Activated CD4-positive, alpha-beta T cell treated with anti-CD3 and anti-CD28 coated beads, Interleukin-2, amount 50 U/mL, for 1 hour (primary cell): ENCODE measurements at regions not wholly inside any gene's neighbourhood (a gene's known extent, or its start where the extent isn't known, plus 50 kb on each side); places are given as distances from the start of the nearest gene placed in this dataset.
"Not testable (repeated sequence)": the region's sequence is repeated elsewhere in the genome, so short reads cannot be mapped to it uniquely, and the experiment has no call there.

ENCODE experiments used
- DNase-seq: peaks from one replicate; pipeline ENCODE4 v3.0.0-alpha.2; 2020

- no peak for DNase-seq
Observed at GRCh38 chr16:52234626-52235025, 312.3 kb downstream of the TOX3 start.

GRCh38 chr16:52229471-52229870 lies 317.5 kb downstream of the TOX3 start:
- DNase-seq, result no peak

- no peak for DNase-seq
Observed at GRCh38 chr16:52227851-52228250, 319.1 kb downstream of the TOX3 start.

GRCh38 chr16:52212841-52213240 lies 334.1 kb downstream of the TOX3 start:
- no peak for DNase-seq

- DNase-seq, result no peak
Observed at GRCh38 chr16:52209227-52209626, 337.7 kb downstream of the TOX3 start.

GRCh38 chr16:52203096-52203495 lies 343.8 kb downstream of the TOX3 start:
- no peak for DNase-seq

- DNase-seq, result no peak
Observed at GRCh38 chr16:52193441-52193840, 353.5 kb downstream of the TOX3 start.

GRCh38 chr16:52191531-52192134 lies 355.3 kb downstream of the TOX3 start:
- peak; percentile 31 for DNase-seq

- no peak for DNase-seq
Observed at GRCh38 chr16:52184336-52184735, 362.6 kb downstream of the TOX3 start.

- no peak for DNase-seq
Observed at GRCh38 chr16:52182840-52183239, 364.1 kb downstream of the TOX3 start.

GRCh38 chr16:52174168-52174567 lies 372.8 kb downstream of the TOX3 start:
- no peak for DNase-seq

GRCh38 chr16:52171481-52171880 lies 375.5 kb downstream of the TOX3 start:
- DNase-seq, result no peak

- DNase-seq, result no peak
Observed at GRCh38 chr16:52167328-52167727, 379.6 kb downstream of the TOX3 start.

GRCh38 chr16:52165961-52166360 lies 381.0 kb downstream of the TOX3 start:
- DNase-seq, result no peak

GRCh38 chr16:52149003-52149402 lies 397.9 kb downstream of the TOX3 start:
- DNase-seq, result no peak

GRCh38 chr16:52141871-52142270 lies 405.1 kb downstream of the TOX3 start:
- no peak for DNase-seq

- DNase-seq, result no peak
Observed at GRCh38 chr16:52128361-52128760, 418.6 kb downstream of the TOX3 start.

- no peak for DNase-seq
Observed at GRCh38 chr16:52123842-52124241, 423.1 kb downstream of the TOX3 start.

GRCh38 chr16:52123061-52123839 lies 423.7 kb downstream of the TOX3 start:
- DNase-seq, result no peak

GRCh38 chr16:52117171-52117570 lies 429.8 kb downstream of the TOX3 start:
- no peak for DNase-seq

- DNase-seq, result no peak
Observed at GRCh38 chr16:52114379-52114778, 432.6 kb downstream of the TOX3 start.

GRCh38 chr16:52113533-52114183 lies 433.3 kb downstream of the TOX3 start:
- no peak for DNase-seq

- not testable (repeated sequence) for DNase-seq
Observed at GRCh38 chr16:52104993-52105392, 441.9 kb downstream of the TOX3 start.

GRCh38 chr16:52103791-52104190 lies 443.2 kb downstream of the TOX3 start:
- DNase-seq, result no peak
